ENCODE measurements at regions not wholly inside any gene's neighbourhood (a gene's known extent, or its start where the extent isn't known, plus 50 kb on each side); places are given as distances from the start of the nearest gene placed in this dataset.

- H3K4me1 ChIP-seq = no peaks in the 10 kb centered on the region
- no peaks in the 10 kb centered on the region for H3K27me3 ChIP-seq
- H3K9me3 ChIP-seq = no peaks in the 10 kb centered on the region
- H3K27ac ChIP-seq = no peak overlapping the region
- no peak for DNase-seq
- ATAC-seq (ENCODE audit: low FRiP score in 2 of 2) = no peak
- no peaks in the 10 kb centered on the region for H3K36me3 ChIP-seq
- 74 to 79% methylated on average over 3 of the region's 3 CpGs for WGBS, 2 donors
- no peak overlapping the region for H3K4me3 ChIP-seq
- TF ChIP-seq EP300 (IDR thresholded peaks at IDR 0.05) = no peak
- TF ChIP-seq POLR2A (IDR thresholded peaks at IDR 0.05) = no peak
- TF ChIP-seq CTCF (IDR thresholded peaks at IDR 0.05) = no peak
- no peak for TF ChIP-seq POLR2AphosphoS5 (IDR thresholded peaks at IDR 0.05)
Measured at GRCh38 chr21:18810136-18810535, 406.6 kb upstream of the TMPRSS15 start.

- no peak for TF ChIP-seq CTCF (IDR thresholded peaks at IDR 0.05)
- TF ChIP-seq EP300 (IDR thresholded peaks at IDR 0.05) = no peak
- TF ChIP-seq POLR2AphosphoS5 (IDR thresholded peaks at IDR 0.05) = no peak
- no peak for TF ChIP-seq POLR2A (IDR thresholded peaks at IDR 0.05)
- no peak for DNase-seq
- no peak overlapping the region for H3K27ac ChIP-seq
- H3K36me3 ChIP-seq = no peaks in the 10 kb centered on the region
- no peak for ATAC-seq (ENCODE audit: low FRiP score in 2 of 2)
- H3K4me3 ChIP-seq = no peak overlapping the region
- no peaks in the 10 kb centered on the region for H3K4me1 ChIP-seq
- H3K9me3 ChIP-seq = no peaks in the 10 kb centered on the region
- WGBS, 2 donors = 83 to 90% methylated on average over 5 of the region's 5 CpGs
- no peaks in the 10 kb centered on the region for H3K27me3 ChIP-seq
Measured at GRCh38 chr21:18812308-18812707, 408.7 kb upstream of the TMPRSS15 start.

DNA sequence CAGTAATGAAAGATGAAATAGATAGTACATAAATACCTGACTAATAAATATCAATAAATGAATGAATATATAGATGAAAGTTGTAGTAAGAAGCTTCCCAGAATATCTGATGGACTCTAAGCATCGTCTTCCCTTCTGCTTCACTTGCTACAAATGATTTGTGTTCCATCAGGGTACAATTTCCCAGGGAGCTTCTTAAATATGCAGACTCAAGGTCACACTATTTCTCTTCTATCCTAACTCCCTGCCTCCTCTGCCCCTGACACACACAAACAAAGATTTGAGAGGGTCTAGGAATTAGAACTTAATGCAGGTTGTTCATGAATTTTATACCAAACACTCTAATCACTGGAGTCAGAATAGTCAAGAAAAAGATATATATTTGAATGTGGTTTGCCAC, 415.9 kb upstream of the TMPRSS15 start:
- Histone ChIP-seq H3K9me3 (no peaks in the 10 kb centered on the region), H3K27ac (no peak overlapping the region), H3K27me3 (no peaks in the 10 kb centered on the region), H3K4me3 (no peak overlapping the region), H3K4me1 (no peaks in the 10 kb centered on the region), H3K36me3 (no peaks in the 10 kb centered on the region)
- DNase-seq (no peak), ATAC-seq (ENCODE audit: low FRiP score in 2 of 2) (no peak)
- TF ChIP-seq CTCF (IDR thresholded peaks at IDR 0.05) (no peak), POLR2A (IDR thresholded peaks at IDR 0.05) (no peak), POLR2AphosphoS5 (IDR thresholded peaks at IDR 0.05) (no peak), EP300 (IDR thresholded peaks at IDR 0.05) (no peak)
- 67 to 69% methylated on average over 1 of the region's 1 CpG for WGBS, 2 donors

DNA sequence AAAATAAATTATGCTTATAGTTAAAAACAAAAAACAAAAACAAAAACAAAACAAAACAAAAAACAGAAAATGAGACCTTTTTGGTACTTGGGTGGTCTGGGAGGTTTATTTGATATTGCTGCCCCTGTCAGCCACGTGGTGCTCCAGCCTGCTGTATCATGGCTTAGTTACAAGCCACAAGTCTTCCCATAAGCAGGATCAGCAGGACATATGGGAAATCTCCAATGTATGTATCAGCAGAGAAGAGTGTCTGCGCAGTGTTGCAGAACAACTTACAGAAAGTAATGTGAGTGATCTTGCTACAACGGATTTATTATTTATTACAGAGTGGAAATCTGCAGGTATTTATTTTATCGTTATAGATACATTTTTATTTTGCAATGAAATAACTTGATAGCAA, 423.0 kb upstream of the TMPRSS15 start:
- Histone ChIP-seq H3K27ac (no peak overlapping the region), H3K4me1 (no peaks in the 10 kb centered on the region), H3K27me3 (no peaks in the 10 kb centered on the region), H3K4me3 (no peak overlapping the region), H3K9me3 (no peaks in the 10 kb centered on the region), H3K36me3 (no peaks in the 10 kb centered on the region)
- ATAC-seq (ENCODE audit: low FRiP score in 2 of 2) (no peak), DNase-seq (no peak)
- TF ChIP-seq CTCF (IDR thresholded peaks at IDR 0.05) (no peak), POLR2AphosphoS5 (IDR thresholded peaks at IDR 0.05) (no peak), POLR2A (IDR thresholded peaks at IDR 0.05) (no peak), EP300 (IDR thresholded peaks at IDR 0.05) (no peak)
- 76 to 82% methylated on average over 4 of the region's 4 CpGs for WGBS, 2 donors

DNA sequence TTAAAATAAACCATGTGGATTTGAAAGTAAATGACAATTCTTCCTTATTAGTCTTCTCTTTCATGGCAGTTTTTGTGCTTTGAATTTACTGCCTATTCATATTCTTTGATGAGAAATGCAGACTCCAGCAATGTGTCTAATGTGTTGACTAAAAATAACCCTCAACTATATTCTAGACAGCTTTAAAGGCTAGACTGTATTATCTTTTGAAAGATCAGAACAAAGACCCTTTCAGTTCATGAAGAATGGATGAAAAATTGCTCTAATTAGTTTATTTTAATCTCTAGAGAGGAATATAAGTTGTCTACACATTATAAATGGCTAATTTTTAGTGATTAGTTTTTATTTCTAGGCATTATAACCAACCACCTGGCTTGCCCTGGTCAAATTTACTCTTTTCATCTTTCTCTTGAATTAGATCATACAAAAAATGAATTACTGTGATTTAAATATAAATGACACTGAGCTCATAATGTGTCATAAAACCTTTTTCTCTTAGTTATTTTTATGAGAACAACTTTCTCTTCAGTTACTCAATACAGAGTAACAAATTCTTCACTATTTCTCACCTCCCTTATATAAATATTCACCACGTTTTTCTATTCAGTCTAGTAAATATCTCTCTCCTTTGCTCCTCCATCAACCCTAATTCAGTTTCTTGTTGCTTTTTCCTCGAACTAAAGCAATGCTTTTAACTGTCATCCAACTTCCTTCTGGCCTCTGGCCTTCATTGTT, 428.5 kb upstream of the TMPRSS15 start:
- H3K27ac ChIP-seq = no peak overlapping the region
- no peaks in the 10 kb centered on the region for H3K4me1 ChIP-seq
- no peak for ATAC-seq (ENCODE audit: low FRiP score in 2 of 2)
- 47 to 48% methylated on average over 2 of the region's 2 CpGs for WGBS, 2 donors
- no peaks in the 10 kb centered on the region for H3K9me3 ChIP-seq
- H3K4me3 ChIP-seq = no peak overlapping the region
- no peak for TF ChIP-seq POLR2AphosphoS5 (IDR thresholded peaks at IDR 0.05)
- TF ChIP-seq CTCF (IDR thresholded peaks at IDR 0.05) = no peak
- no peak for TF ChIP-seq EP300 (IDR thresholded peaks at IDR 0.05)
- TF ChIP-seq POLR2A (IDR thresholded peaks at IDR 0.05) = no peak
- no peaks in the 10 kb centered on the region for H3K27me3 ChIP-seq
- H3K36me3 ChIP-seq = no peaks in the 10 kb centered on the region
- no peak for DNase-seq
